ENCODE measurements at regions not wholly inside any gene's neighbourhood (a gene's known extent, or its start where the extent isn't known, plus 50 kb on each side); places are given as distances from the start of the nearest gene placed in this dataset.

DNA sequence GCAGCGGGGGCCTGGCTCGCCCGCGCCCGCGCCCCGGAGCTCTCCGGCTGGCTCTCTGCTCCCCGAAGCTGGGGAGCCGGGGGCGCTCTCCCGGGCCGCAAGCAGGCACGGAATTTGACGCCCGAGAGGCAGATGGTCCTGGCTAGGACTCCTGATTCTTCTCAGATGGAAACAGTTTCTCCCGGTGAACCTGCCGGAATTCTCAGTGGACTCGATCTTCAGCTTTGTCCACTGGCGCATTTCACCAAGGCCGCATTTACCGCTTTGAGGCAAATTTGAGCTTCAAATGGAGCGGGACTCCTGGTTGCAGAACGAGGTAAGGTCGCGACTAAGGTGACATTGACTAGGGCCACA lies 305.7 kb upstream of the KCNN2 start:
- H3K27ac ChIP-seq = no peak overlapping the region
- no peak overlapping the region for H3K9ac ChIP-seq (ENCODE audit: low read depth in 2 of 2, low read length in 2 of 2)
- no peak for DNase-seq
- H3K27me3 ChIP-seq = peaks cover 15% of the 10 kb centered on the region
- intact Hi-C loops (cut with DNase I) = no loop called here
- no peaks in the 10 kb centered on the region for H3K4me1 ChIP-seq
- H3K9me3 ChIP-seq = no peaks in the 10 kb centered on the region
- H3K36me3 ChIP-seq = no peaks in the 10 kb centered on the region
- TF ChIP-seq, protein P1, sequence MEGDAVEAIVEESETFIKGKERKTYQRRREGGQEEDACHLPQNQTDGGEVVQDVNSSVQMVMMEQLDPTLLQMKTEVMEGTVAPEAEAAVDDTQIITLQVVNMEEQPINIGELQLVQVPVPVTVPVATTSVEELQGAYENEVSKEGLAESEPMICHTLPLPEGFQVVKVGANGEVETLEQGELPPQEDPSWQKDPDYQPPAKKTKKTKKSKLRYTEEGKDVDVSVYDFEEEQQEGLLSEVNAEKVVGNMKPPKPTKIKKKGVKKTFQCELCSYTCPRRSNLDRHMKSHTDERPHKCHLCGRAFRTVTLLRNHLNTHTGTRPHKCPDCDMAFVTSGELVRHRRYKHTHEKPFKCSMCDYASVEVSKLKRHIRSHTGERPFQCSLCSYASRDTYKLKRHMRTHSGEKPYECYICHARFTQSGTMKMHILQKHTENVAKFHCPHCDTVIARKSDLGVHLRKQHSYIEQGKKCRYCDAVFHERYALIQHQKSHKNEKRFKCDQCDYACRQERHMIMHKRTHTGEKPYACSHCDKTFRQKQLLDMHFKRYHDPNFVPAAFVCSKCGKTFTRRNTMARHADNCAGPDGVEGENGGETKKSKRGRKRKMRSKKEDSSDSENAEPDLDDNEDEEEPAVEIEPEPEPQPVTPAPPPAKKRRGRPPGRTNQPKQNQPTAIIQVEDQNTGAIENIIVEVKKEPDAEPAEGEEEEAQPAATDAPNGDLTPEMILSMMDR (IDR thresholded peaks at IDR 0.05) = no peak
- peak overlapping the region; percentile 6 for H3K4me3 ChIP-seq

DNA sequence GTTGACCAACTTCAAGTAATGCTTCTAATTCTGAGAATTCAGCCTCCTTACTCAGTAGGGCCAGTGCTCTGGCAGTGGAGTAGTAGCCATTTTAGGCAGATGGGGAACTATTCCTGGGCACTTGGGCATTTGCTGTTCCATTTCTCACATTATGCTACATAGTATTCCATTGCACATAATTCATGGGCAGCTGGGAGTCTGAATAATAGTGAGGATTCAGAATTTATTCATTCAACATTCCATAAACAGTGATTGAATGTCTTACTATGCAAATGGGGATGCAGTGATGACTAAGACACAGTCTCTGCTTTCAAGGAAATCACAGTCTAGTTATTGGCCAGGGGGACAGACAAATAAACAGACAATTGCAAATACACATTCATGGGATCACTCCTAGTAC lies 301.0 kb upstream of the KCNN2 start:
- DNase-seq = no peak
- Histone ChIP-seq H3K27ac (no peak overlapping the region), H3K9me3 (no peaks in the 10 kb centered on the region), H3K4me1 (no peaks in the 10 kb centered on the region), H3K27me3 (peaks cover 3% of the 10 kb centered on the region), H3K4me3 (no peak overlapping the region), H3K36me3 (no peaks in the 10 kb centered on the region), H3K9ac (ENCODE audit: low read depth in 2 of 2, low read length in 2 of 2) (no peak overlapping the region)
- intact Hi-C loops (cut with DNase I) = no loop called here
- TF ChIP-seq, protein P1 (IDR thresholded peaks at IDR 0.05) = no peak

DNA sequence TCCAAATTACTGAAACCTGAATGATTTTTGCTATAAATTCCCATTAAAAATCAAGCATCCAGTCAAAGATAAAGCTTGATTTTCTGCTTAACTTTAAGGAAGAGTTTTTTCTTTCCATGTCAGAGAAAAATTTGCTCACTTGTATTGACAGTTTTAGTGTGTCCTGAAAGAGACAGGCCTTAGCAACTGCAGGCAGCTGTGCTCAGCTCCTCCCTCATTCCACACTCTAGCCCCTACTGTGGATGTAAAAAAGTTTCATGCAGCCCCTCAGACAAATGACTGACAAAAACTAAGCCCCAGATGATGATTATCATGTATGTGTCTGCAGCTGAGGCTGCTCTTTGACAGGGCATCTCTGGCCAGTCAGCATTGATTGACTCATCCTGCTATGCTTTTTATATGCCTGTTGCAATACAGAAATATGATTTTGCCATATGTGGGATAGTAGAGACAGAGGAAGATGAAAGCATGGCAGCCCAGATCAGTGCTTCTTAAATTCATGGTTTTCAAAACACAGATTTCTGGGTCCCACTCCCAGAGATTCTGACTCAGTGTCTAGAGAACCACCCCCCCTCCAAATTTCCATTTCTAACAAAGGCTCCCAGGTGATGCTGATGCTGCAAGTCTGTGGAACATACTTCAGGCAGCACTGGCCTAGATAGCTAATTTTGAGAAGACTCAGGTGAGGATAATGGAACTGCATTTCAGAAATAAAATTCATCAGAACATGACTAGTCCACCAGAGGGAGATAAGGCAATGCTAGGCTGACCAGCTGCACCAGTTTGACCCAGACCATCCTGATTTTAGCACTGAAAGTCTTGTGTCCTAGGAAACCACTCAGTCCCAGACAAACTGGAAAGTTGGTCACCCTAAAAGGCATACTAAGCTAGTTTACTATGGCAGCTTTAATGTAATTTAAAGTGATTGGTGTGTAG lies 298.7 kb upstream of the KCNN2 start:
- H3K9ac ChIP-seq (ENCODE audit: low read depth in 2 of 2, low read length in 2 of 2) = no peak overlapping the region
- no peak overlapping the region for H3K27ac ChIP-seq
- no peak for DNase-seq
- H3K9me3 ChIP-seq = no peaks in the 10 kb centered on the region
- H3K27me3 ChIP-seq = no peaks in the 10 kb centered on the region
- no peaks in the 10 kb centered on the region for H3K36me3 ChIP-seq
- intact Hi-C loops (cut with DNase I) = no loop called here
- H3K4me1 ChIP-seq = no peaks in the 10 kb centered on the region
- no peak overlapping the region for H3K4me3 ChIP-seq
- TF ChIP-seq, protein P1 (IDR thresholded peaks at IDR 0.05) = no peak

DNA sequence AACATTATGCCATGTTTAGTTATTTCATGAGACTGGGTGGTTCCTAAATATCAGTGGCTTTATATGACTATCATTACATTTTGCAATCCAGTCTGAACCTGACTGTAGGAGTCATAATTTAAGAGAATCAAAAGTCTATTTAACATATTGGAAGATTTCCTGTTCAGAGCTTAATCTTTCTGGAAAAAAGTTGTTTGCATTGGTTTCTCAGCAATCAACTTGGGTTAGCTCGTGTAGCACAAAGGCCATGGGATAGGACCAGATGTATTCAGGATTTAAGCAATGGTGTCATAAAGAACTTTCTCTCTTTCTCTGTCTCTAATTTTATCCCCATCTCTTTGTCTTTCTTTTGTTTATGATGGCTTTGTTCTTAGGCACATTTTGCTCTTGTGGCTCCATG lies 296.0 kb upstream of the KCNN2 start:
- H3K9me3 ChIP-seq = no peaks in the 10 kb centered on the region
- H3K36me3 ChIP-seq = no peaks in the 10 kb centered on the region
- no peaks in the 10 kb centered on the region for H3K27me3 ChIP-seq
- no peaks in the 10 kb centered on the region for H3K4me1 ChIP-seq
- H3K4me3 ChIP-seq = no peak overlapping the region
- TF ChIP-seq, protein P1 (IDR thresholded peaks at IDR 0.05) = no peak
- H3K9ac ChIP-seq (ENCODE audit: low read depth in 2 of 2, low read length in 2 of 2) = no peak overlapping the region
- DNase-seq = no peak
- intact Hi-C loops (cut with DNase I) = no loop called here
- H3K27ac ChIP-seq = no peak overlapping the region

- no peaks in the 10 kb centered on the region for H3K36me3 ChIP-seq
- TF ChIP-seq, protein P1 (IDR thresholded peaks at IDR 0.05) = no peak
Observed at GRCh38 chr5:114070093-114070722, 291.7 kb upstream of the KCNN2 start.

More at GRCh38 chr5:114070093-114070722, 291.7 kb upstream of the KCNN2 start:
- Histone ChIP-seq H3K9ac (ENCODE audit: low read depth in 2 of 2, low read length in 2 of 2) (no peak overlapping the region), H3K27me3 (no peaks in the 10 kb centered on the region), H3K27ac (no peak overlapping the region), H3K4me1 (no peaks in the 10 kb centered on the region), H3K9me3 (no peaks in the 10 kb centered on the region), H3K4me3 (no peak overlapping the region)
- DNase-seq = no peak
- intact Hi-C loops (cut with DNase I) = no loop called here

All from colonic mucosa (tissue), 4 donors.